GM19023 (cell line): ENCODE measurements at regions not wholly inside any gene's neighbourhood (a gene's known extent, or its start where the extent isn't known, plus 50 kb on each side); places are given as distances from the start of the nearest gene placed in this dataset.

Experiments used
- ATAC-seq: cut with Tn5 transposase; IDR thresholded peaks from one replicate; pipeline ENCODE4 v1.9.1; 2021; ENCODE audit warnings: mild to moderate bottlenecking, moderate library complexity; ENCODE audit not compliant: unreplicated experiment

DNA sequence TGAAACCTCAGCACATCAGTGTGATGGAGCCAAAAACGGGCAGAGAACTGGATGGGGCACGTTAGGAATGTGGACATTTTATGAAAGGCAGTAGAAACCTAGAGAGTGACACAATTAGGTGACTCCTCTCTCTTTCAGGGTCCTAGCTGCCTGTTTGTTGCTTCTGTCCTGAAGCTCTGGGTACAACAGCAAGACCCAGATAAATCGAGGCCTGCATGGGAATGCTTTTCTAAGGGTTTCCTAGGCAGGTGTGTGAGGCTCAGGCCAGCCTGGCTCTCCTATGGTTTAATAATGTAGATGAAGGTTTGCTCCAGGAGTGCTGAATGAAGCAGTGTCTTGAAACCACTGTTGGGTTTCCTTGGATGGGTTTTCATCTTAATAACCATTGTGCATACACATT lies 517.1 kb upstream of the RAB6C start:
- no peak for ATAC-seq

DNA sequence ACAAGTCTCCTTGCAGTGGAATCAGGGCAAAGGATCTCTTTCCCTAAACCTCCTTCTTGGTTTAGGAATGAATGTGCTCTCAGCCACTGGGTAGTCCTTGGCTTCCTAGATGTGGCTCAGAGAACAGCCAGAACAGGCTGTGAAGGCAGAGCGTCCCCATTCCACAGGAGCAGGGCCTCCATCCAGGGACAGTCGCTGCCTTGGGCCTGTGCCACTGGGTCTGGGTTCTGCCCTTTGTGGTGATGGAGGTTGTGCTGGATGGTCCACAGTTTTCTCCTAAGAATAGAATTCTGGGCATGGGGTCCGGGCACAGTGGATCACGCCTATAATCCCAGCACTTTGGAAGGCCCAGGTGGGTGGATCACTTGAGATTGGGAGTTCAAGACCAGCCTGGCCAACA lies 516.5 kb upstream of the RAB6C start:
- no peak for ATAC-seq

DNA sequence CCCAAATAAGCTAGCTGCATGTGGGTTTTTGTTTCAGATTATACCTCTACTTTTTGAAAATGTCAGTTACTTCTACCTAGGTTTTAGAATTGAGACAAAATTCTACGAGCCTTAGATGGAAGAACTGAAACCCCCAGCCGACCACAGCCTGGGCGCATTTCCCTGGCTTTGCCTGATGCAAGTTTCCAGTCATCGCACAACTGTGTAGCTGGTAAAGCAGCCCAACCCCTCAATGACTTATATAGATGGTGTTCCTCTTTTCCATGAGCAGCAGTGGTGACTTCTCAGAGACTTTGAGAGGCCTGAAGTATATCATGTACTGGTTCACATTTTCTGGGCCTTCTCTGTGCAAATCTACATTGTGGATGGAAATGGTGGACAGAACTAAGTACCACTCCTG lies 515.4 kb upstream of the RAB6C start:
- ATAC-seq = no peak

DNA sequence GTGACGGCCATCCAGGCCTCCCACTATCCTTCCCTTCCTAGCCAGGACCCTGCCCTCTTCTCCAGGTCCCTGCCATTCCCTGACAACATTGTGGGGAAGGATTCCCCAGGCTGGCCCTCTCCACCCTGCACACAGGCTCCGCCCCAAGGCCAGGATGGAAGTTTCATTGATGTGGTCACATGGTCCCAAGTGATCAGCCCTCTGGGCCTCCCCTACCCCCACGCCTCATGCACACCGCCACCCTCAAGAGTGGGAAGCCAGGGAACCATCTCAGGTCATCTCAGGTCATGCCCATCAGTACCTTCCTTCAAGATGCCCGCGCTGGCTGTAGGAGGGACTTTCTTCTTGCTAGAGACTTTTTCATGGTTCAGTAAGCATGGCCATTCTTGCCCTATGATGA lies 514.8 kb upstream of the RAB6C start:
- ATAC-seq = no peak

DNA sequence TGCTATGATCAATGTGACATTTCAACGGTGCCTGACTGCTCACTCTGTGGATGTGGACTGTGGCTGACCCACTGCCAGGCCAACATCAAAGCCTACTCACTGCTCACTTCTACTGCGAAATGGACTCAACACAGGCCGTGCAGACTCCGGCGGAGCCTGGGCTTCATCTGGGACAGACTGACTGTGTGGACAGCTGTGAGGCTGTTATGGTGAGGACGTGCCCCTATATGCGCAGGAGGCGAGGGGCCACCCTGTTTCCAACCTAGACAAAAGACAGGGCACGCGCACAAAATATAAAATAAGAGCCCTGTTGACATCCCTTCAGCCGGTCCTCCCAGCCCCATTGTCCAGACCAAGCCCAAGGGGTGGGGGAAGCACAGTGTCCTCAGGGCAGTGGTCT lies 514.4 kb upstream of the RAB6C start:
- no peak for ATAC-seq

DNA sequence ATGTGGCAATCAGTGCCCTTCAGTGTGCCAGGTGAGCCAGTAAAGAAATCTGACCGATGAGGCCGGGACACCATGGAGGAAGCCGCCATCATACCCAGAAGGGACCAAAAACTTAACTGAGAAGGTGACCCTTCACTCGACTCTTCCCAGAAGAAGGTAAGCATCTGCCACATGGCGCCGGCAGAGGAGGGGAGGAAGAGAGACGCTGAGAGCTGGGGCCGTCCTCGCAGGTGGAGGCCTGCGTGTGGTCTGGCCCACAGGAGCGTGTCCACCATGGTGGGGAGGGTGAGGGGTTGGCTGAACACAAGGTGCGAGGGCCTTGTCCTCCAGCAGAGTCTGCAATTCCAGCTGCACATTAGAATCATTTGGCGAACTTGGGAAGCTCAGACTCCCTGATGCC lies 513.1 kb upstream of the RAB6C start:
- no peak for ATAC-seq

DNA sequence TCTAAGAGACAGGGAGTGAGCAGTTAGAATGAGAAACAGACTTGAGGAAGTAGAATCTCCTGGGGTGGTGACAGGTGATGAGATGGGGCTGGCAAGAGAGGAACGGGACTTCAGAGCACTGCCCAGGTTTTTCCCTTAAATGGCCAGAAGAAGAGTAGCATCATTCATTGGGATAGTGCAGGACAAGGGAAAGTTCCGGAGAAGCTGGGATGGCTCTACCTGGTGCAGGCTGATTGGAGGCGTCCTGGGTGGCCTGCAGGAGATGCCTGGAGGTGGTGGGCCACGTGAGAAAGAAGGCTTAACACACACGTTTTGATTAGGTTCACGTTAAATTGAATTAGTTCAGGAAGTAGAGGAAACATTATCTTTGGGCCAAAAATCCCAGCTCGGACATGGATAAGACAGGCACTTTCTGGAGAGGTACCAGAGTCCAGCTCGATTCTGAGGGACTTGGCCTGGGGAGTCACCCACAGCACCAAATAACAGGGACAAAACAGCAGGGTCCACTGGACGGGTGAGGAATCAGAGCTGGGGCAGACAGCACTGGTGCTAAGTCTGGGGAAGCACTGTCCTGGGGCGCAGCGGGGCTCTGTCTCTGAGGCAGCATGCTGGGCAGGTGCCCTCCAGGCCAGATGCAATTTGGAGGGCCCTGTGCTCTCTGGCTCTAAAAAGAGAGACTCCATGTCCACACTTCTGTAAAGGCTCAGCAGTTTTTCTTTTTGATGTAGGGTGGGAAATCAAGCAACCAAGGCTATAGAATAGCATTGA lies 512.3 kb upstream of the RAB6C start:
- no peak for ATAC-seq

DNA sequence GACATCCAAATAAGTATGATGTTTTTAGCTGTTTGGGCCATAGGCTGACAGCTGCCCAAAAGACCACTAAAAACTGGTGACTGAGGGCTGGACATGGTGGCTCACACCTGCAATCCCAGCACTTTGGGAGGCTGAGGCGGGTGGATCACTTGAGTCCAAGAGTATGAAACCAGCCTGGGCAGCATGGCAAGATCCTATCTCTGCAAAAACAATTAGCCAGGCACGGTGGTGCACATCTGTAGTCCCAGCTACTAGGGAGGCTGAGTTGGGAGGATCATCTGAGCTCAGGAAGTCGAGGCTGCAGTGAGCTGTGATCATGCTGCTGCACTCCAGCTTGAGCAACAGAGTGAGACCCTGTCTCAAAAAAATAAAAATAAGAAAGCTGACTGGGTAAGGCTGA lies 511.5 kb upstream of the RAB6C start:
- ATAC-seq = no peak

DNA sequence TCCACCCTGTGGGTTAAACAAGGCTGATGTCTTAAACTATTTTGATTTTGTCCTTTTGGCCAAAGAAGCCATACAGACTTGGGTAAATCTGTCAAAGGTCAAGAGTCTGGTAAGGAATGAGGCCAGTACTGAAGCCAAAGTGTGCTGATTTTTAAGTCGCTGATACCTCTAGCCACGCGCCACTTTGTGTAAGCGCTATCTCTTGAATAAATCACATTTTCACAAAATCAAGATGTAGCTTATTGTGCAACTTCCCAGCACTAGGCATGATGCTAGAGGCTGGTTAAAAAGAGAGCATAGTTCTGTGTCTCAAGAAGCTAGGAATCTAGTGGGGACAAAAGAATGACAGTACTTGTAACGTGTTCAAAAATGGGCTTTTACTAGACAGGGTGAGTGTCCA lies 510.6 kb upstream of the RAB6C start:
- no peak for ATAC-seq

DNA sequence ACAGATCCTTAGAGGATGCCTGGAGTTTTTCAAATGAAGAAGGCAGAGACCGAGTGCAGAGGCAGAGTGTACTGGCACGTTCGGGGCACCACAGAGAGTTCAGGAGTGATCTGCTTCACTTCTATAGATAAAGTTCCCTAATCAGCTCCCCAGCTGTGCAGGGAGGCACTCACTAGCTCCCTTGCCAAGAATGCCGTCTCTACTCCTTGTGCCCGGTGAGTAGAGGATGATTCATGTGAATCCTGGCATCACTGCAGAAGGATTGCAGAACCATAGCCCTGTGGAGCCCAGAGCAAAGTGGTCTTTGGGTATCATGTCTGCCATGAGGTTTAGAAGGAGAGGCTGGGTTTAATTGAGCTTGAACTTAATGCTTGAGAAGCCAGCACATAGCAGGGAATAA lies 510.1 kb upstream of the RAB6C start:
- no peak for ATAC-seq

DNA sequence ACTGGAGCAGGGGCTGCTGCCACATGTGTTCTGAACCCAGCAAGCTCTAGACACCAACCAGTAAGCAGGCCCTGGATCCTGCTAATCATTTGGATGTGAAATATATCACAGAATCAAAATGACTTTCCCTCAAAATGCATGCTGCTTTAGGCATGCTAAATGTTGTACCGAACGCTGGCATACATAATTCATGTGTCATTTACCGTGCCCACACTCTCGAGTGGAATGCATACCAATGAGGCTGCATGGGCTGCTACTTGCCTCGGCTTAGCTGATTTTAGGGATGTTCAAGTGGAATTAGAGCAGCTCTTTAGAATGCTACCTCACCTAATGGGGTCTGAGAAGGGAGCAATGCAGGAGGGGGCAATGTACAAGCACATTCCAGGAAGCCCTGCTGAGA lies 509.6 kb upstream of the RAB6C start:
- no peak for ATAC-seq

DNA sequence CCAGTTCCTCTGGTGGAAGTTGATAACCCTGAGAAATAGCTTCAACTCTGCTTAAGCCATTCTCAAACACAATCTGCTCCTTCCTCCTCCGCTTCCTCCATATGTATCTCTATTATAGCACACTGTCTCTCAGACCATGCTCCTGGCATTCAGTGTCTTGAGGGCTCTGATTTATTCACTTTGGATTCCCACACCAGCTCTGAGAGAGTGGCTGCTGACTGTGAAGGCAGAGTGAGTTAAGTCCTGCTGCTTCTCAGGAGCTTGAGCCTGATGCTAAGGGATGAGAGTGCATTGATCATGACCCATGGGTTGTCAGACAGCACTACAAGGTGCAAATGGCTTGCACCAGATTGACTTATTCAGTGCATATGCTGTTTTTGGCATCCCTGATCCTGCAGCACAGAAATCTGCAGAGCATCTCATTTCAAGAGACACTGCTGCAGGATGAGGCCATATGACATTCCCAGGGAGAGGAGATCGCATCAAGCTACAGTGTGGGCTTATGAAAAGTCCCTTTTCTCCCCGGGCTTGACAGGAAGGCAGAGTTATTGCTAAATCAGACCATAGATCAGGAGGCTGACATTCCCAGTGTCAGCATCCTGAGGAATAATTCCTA lies 500.5 kb upstream of the RAB6C start:
- no peak for ATAC-seq

DNA sequence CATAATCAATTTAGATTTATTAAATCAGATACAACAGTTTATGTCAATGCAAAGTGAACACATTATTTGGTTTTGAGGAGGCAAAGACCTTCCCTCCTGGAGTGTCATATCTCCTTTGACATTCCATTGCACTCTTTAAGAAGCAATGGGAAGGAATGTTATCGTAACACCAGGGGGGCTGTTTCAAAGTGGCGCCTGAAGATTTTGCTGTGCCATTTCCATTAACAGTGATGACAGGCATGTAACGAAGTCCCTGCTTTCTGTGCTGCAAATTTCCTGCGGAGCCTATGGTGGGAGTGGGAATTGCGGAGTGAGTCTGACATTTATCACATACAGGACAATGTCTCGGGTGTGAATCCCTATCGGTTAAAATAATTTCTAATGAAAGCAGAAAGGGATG lies 499.6 kb upstream of the RAB6C start:
- no peak for ATAC-seq

DNA sequence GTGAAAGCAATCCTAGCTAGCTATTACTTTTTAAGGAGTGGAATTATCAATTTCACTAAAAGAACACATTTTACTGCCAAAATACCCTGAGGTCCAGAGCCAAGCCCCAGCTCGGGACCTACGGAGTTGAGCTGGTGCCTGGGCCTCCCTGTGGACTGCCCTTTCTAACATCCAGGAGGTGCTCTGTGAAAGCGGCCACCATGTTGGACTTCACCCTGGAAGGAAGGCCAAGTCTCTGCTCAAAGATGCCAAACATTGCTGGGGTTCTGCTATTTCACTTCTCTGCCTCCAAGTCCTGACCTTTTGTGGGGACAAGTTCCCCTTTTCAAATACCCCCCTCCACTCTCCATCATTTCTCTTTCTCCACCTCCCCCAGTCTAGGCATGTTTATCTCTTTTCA lies 498.7 kb upstream of the RAB6C start:
- no peak for ATAC-seq

DNA sequence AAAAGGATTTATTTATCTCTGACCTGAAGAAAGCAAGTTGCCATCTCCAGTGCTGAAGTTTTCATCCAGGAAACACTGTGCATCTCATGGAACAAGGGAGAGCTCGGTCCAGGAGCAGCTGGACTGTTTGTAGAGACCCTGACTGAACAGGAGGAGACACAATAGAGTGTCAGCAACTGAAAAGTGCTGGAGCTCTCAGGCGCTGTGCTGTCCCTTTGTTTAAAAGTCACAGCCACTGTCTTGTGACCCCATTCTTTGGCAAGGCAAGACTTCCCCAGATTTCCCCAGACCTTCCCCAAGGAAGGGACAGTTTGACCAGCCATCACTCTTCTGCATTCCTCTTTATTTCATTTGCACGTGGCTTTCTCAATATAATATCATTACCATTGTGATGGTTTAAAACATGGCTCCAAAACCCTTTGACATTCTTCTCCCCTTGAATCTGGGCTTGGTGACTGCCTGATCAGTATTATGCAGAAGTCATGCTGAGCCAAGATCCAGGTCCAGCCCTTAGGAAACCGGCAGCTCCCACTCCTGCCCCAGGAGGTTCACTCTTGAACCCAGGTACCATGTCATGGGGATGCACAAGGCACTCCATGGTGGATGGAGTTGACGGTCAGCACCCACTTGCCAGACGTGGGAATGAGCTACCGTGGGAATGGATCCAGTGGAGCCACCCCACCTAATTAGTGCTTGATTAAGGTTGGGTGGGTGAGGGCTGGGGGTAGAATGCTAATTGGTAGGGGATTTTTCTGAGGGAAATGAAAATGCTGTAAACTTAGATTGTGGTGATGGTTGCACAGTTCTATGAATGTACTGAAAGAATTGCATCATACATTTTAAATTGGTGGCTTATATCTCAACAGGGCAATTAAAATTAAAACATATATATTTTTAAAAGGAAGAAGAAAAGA lies 497.9 kb upstream of the RAB6C start:
- no peak for ATAC-seq

DNA sequence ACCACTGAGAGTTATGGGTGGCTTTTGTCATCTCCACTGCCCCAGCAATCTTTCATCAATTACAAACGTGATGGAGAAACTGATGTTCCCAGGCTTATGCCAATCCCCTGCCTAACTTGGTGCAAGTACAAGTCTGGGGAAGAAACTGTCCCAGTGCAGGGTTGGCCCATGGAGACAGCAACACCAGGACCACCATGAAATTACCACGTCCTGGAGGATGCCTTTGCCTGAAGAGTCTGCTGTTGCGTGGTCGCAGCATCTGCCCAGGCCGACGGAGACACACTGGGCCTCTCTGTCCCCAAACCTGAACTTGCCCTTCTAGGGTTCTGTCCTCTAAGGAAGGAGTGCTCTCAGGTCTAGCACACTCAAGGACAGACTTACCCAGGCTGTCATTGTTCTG lies 496.8 kb upstream of the RAB6C start:
- ATAC-seq = no peak

DNA sequence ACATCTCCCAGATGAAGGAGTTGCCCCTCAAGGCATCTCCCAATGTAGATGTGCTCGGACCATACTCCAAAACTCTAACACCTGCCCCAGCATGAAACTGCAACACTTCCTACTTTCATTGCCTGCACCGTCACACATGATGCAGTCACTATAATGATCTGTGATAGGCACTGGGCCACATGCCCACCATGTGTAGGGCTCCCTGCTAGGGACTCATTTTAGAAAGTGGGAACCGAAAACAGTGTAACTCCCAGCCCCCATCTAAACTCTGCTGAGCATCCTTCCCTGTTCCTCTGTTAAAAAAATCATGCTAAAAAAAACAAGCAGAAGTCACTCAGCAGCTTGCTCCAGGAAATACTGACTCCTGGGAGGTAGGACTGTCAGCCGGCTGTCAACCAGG lies 496.1 kb upstream of the RAB6C start:
- ATAC-seq = no peak

DNA sequence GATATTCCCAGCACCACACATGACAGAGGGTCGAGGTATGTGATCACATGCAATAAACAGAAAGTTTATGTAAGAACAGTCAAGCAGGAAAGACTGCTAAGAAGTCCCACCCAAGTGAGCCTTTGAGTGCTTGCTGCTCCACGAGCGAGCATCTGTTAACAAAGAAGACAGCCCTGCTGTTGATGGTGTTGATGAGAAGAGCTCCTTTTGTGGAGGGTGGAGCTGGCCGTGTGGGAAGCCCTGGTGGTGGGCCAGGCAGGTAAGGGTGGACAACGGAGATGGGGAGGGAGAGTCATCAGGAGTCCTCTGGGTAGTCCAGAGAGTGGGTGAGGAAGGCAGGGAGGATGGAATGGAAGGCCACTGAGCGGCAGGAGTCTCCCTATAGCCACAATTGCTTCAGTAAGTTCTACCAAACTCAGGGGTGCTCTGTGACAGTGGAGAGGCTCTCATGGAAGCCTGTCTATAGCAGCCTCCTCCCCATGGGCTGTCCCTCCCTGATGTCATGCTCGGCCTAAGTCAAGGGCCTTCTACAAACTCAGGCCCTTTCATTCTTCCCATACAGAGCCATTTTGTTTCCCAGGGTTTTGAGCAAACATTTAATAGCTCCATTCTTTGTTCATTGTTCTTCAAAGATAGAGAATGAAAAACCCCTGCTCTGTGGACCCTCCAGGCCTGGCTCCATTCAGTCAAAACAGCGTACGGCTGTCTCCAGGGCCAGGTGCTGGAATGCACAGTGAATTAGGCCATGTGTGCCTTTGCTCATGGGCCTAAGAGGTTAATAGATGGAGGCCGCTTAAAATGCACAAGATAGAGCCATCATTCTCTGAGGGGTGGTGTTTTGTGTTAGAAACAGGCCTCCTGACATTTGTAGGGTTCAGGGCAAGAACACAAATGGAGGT lies 494.2 kb upstream of the RAB6C start:
- ATAC-seq = no peak

DNA sequence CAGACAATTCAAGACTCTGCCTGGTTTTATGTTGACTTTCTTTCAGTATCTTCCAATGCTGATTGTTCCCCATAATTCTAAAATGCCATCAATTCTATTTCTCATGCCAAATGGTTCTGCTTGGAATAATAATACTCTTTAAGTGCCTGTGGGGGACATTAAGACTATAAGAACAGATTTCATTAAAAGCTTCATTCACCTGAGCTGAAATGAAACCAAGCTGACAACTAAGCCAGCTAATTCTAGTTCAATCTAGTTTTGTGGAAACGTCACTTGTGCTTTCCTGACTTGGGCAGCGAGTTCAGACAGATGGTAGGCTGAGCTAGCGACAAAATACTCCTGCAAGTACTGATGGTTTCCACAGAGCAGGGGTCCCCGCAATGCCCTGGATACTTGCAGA lies 491.1 kb upstream of the RAB6C start:
- ATAC-seq = no peak

DNA sequence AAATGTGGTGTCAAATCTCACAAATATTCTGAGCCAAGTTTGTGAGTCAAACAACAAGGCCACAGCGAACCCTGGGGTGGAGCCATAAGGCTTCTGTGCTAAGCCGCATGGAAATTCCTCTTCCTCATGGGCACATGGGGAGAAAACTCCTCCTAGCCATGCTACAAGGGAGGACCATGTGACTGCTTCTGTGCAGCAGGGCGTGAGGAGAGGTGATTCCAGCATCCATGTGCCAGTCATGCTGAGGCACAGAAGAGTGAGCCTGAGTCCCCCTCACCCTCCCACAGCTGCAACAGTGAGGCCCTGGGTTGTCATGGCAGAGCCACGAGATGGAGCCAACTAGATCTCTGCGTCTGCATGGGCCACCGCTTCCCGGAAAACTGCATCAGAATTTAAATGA lies 488.8 kb upstream of the RAB6C start:
- ATAC-seq = no peak

DNA sequence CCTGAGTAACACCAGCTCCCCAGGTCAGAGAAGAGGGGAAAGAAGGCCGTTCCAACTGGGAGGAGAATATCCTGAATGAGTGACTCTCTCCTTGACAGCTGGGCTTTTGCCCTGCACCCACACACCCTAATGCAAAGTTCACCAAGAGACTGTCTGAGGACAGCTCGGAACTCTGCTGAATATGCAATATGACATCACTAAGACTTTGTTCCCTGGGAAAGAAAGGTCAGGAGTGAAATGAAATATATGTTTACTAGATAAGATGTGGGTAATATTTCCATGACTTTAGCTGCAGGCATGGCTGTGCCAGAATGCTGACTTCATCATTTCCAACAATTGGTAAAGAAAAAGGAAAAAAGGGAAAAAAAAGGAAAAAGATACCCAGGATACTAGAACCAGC lies 488.2 kb upstream of the RAB6C start:
- ATAC-seq = no peak
